GM18858 (cell line): ENCODE measurements at regions not wholly inside any gene's neighbourhood (a gene's known extent, or its start where the extent isn't known, plus 50 kb on each side); places are given as distances from the start of the nearest gene placed in this dataset.
"Not testable (repeated sequence)": the region's sequence is repeated elsewhere in the genome, so short reads cannot be mapped to it uniquely, and the experiment has no call there.

ENCODE experiments used
- ATAC-seq: cut with Tn5 transposase; IDR thresholded peaks from one replicate; pipeline ENCODE4 v1.9.1; 2021; ENCODE audit not compliant: unreplicated experiment

- ATAC-seq: no peak
Measured at GRCh38 chr3:152149832-152150231, 118.9 kb upstream of the MBNL1 start.

- no peak for ATAC-seq
Measured at GRCh38 chr3:152151216-152151876, 117.4 kb upstream of the MBNL1 start.

- ATAC-seq: not testable (repeated sequence)
Measured at GRCh38 chr3:152151877-152152765, 116.6 kb upstream of the MBNL1 start.

- ATAC-seq: not testable (repeated sequence)
Measured at GRCh38 chr3:152153115-152153514, 115.6 kb upstream of the MBNL1 start.

- ATAC-seq: no peak
Measured at GRCh38 chr3:152155246-152156020, 113.3 kb upstream of the MBNL1 start.

GRCh38 chr3:152156880-152157279 lies 111.8 kb upstream of the MBNL1 start:
- no peak for ATAC-seq

GRCh38 chr3:152157337-152157736 lies 111.4 kb upstream of the MBNL1 start:
- ATAC-seq: no peak

GRCh38 chr3:152159328-152159727 lies 109.4 kb upstream of the MBNL1 start:
- no peak for ATAC-seq

GRCh38 chr3:152160350-152161011 lies 108.2 kb upstream of the MBNL1 start:
- no peak for ATAC-seq

GRCh38 chr3:152172460-152172859 lies 96.3 kb upstream of the MBNL1 start:
- ATAC-seq: no peak

GRCh38 chr3:152173627-152174026 lies 95.1 kb upstream of the MBNL1 start:
- no peak for ATAC-seq

- ATAC-seq: no peak
Measured at GRCh38 chr3:152174876-152175527, 93.7 kb upstream of the MBNL1 start.

- no peak for ATAC-seq
Measured at GRCh38 chr3:152175528-152175889, 93.2 kb upstream of the MBNL1 start.

GRCh38 chr3:152176241-152176640 lies 92.5 kb upstream of the MBNL1 start:
- no peak for ATAC-seq

GRCh38 chr3:152176998-152177397 lies 91.7 kb upstream of the MBNL1 start:
- ATAC-seq: no peak

- ATAC-seq: peak; percentile 82
Measured at GRCh38 chr3:152177757-152178156, 91.0 kb upstream of the MBNL1 start.

- ATAC-seq: no peak
Measured at GRCh38 chr3:152183473-152183872, 85.3 kb upstream of the MBNL1 start.

GRCh38 chr3:152184971-152185686 lies 83.6 kb upstream of the MBNL1 start:
- no peak for ATAC-seq

- ATAC-seq: no peak
Measured at GRCh38 chr3:152185891-152186630, 82.7 kb upstream of the MBNL1 start.
